Coronary artery (tissue), 2 donors: ENCODE measurements at regions not wholly inside any gene's neighbourhood (a gene's known extent, or its start where the extent isn't known, plus 50 kb on each side); places are given as distances from the start of the nearest gene placed in this dataset.
A peak's percentile ranks its signal among the peaks of the same experiment; 100 is the strongest.

ENCODE experiments used
- DNase-seq: peaks from one replicate; pipeline ENCODE4 v3.0.0-alpha.2; 2017; ENCODE audit warnings: low spot score
- H3K27ac ChIP-seq, 2 donors: fragments of 200-600 bp; sonication (generic); one replicate each; pipeline ENCODE4 v1.5.1; 2016 to 2019
- H3K4me3 ChIP-seq: fragments of 200-600 bp; sonication (generic); 2 replicates; pipeline ENCODE4 v1.5.1; 2016; ENCODE audit warnings: mild to moderate bottlenecking, moderate library complexity
- TF ChIP-seq, protein P1 (sequence below): fragments of 200-600 bp; sonication (generic); IDR thresholded peaks from one replicate; pipeline ENCODE4 v1.5.1; 2019; ENCODE audit warnings: antibody characterized with exemption

DNA sequence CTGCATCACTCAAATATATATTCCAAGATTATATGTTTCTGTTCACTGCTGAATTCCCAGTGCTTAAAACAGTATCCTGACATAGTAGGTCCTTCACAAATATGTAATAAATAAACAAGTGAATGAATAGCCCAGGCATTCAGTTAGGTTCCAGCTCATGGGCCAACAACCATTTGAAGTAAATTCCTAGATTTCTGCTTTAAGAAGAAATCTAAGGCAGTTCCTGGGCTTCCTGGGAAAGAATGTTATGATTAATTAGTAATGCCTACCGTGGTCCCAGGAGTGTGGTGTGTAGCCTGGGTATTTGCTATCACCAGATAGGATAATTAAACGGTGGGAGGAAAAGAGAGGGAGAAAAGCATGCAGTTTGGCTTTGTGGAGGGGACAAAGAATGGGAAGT is 576.8 kb downstream of the SOX6 start:
- Histone ChIP-seq H3K4me3 (no peak overlapping the region), H3K27ac (peak overlapping the region in 1 of 2 donors; percentile 17)
- TF ChIP-seq, protein P1, sequence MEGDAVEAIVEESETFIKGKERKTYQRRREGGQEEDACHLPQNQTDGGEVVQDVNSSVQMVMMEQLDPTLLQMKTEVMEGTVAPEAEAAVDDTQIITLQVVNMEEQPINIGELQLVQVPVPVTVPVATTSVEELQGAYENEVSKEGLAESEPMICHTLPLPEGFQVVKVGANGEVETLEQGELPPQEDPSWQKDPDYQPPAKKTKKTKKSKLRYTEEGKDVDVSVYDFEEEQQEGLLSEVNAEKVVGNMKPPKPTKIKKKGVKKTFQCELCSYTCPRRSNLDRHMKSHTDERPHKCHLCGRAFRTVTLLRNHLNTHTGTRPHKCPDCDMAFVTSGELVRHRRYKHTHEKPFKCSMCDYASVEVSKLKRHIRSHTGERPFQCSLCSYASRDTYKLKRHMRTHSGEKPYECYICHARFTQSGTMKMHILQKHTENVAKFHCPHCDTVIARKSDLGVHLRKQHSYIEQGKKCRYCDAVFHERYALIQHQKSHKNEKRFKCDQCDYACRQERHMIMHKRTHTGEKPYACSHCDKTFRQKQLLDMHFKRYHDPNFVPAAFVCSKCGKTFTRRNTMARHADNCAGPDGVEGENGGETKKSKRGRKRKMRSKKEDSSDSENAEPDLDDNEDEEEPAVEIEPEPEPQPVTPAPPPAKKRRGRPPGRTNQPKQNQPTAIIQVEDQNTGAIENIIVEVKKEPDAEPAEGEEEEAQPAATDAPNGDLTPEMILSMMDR: no peak
- DNase-seq: no peak

DNA sequence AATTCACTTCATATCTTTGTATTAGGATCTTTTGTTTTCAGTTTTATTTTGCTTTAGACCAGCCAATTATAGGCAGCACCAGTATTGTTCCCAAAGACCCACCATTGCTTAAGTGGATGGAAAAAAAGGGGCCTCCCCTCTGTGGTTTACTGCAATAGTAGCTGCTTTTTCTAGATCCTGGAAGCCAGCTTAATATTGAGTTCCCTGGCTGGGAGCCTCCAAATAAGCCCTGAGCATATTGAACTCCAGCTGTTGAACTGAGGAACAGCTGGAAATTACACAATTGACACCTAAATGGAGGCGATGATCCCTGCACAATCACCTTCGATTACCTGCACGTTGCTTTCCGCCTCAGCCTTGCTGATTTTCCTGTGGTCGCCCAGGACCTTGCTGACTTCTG is 576.0 kb downstream of the SOX6 start:
- no peak for DNase-seq
- Histone ChIP-seq H3K27ac (no peak overlapping the region), H3K4me3 (no peak overlapping the region)
- TF ChIP-seq, protein P1: no peak

DNA sequence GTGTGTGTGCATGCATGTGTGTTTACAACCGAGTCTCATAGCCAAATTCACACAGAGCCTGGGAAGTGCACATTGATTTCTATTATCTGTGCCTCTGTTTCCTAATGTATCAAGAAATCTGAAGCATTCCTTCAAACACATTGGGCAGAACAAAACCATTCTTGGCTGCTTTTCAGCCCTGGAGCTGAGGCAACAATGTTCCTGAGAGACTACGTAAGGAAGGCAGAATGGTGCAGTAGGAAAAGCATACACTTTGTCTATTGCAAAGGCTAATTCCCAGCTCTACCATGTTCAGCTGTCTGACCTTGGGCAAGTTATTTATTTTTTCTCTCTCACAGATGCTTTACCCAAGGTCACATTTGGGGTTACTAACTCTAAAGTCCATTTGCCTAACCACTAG is 575.5 kb downstream of the SOX6 start:
- no peak for DNase-seq
- Histone ChIP-seq H3K4me3 (no peak overlapping the region), H3K27ac (no peak overlapping the region)
- TF ChIP-seq, protein P1: no peak

DNA sequence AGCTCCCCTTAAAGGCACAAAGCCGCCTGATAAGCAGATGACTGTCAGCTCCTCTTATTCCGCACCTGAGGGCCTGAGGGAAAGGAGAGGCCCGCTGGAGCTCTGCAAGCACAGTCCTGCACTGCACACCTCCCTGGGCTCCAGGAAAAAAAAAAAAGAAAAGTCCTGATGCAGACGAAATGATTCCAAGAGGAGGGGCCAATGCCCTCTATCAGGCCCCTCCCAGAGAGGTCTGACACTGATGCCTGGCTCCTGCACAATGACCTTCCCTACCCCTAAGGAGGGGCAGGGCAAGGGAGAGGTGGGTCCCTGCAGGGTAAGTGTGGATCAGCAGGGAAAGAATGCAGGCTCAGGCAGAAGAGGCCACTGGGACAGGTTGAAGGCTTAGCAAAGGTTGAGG is 572.7 kb downstream of the SOX6 start:
- no peak for DNase-seq
- Histone ChIP-seq H3K4me3 (no peak overlapping the region), H3K27ac (no peak overlapping the region)
- TF ChIP-seq, protein P1: no peak

DNA sequence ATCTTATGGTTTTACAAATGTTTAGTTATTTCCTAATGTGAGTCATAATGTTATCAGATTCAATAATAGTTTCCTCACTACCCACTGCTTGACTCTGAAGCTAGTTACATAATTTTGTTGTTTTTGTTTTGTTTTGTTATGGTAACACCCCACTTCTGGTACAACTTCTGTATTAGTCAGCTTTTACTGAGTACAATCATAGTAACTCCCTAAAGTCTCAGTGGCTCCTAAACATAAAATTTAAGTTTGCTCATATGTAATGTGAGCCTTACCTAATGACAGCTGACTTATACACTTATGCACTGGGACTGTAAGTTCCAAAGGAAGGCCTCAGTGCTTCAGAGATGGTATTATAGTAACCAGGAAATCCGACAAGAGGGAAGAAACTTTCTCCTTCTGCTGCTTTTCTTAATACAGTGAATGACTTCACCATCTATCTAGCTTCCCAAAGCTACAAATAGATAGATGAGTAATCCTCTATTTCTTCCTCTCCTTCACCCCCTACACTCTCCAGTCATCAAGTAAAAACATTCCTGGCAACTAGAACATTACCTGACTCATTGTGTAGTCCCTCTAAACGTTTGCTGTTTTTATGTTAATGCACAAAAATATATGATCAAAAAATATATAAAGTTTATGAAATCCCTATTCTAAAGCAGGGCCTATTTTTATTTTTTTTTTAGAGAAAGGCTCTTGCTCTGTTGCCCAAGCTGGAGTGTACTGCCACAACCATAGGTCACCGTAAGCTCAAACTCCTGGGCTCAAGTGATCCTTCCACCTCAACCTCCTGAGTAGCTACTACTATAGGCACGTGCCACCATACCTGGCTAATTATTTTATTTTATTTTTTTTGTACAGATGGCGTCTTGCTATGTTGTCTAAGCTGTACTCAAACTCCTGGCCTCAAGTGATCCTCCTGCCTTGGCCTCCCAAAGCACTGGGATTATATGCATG is 563.0 kb downstream of the SOX6 start:
- Histone ChIP-seq H3K27ac (peak overlapping the region in 1 of 2 donors; percentile 49), H3K4me3 (no peak overlapping the region)
- TF ChIP-seq, protein P1: no peak
- DNase-seq: no peak

DNA sequence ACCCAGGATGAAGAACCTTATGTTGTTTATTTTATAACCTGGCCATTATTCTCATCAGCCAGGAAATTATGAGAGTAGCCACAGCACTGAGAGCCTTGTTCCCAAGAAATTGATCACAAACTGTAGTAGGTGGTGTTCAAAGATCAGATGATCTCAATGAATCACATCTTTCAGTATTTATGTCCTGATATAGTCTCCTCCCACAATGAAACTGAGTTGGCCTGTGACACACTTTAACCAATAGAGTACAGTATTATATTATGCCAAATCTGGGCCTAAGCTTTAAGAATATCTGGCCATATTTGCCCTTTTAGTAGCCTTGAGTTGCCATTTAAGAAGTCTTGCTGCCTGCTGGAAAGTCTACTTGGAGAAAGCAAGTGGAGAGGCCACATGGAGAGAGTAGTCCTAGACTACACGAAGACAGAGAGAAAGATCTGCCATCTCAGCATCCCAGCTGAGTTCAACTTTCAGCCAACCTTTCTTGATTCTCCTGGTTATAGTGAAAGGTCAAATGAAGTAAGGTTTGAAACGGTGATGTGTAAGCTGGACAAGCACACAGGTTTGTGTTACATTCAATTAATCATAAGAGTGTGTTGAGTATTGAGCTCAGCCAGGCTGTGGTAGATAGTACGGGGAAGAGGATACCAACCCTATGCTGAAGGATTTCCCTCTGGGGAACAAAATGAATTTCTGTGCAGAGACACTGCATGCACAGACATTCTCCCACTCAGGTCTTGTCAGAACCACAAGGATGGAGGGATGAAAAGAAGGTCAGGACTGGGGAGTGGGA is 561.8 kb downstream of the SOX6 start:
- TF ChIP-seq, protein P1: no peak
- Histone ChIP-seq H3K27ac (no peak overlapping the region), H3K4me3 (no peak overlapping the region)
- no peak for DNase-seq
